Astrocyte (in vitro differentiated cells and primary cell): ENCODE measurements at regions not wholly inside any gene's neighbourhood (a gene's known extent, or its start where the extent isn't known, plus 50 kb on each side); places are given as distances from the start of the nearest gene placed in this dataset.

Experiments
- DNase-seq: peaks from one replicate; pipeline ENCODE4 v3.0.0-alpha.2; 2010; ENCODE audit warnings: low read depth
- FAIRE-seq: peaks from 2 replicates; lab custom pipeline; 2011; peaks lifted over from hg19 to GRCh38; lab: Jason Lieb, UNC
- H2AFZ ChIP-seq: 2 replicates; pipeline ENCODE4 v1.6.0; 2012; ENCODE audit warnings: low read depth, low read length, inconsistent platforms
- H3K27ac ChIP-seq: 2 replicates; pipeline ENCODE4 v1.5.1; 2011; ENCODE audit warnings: low read depth, low read length, inconsistent platforms
- H3K27me3 ChIP-seq: 2 replicates; pipeline ENCODE4 v1.6.0; 2011; ENCODE audit warnings: low read length, inconsistent platforms; ENCODE audit not compliant: insufficient read depth
- H3K36me3 ChIP-seq: 2 replicates; pipeline ENCODE4 v1.5.1; 2011; ENCODE audit warnings: low read length, inconsistent platforms; ENCODE audit not compliant: insufficient read depth
- H3K4me1 ChIP-seq: 2 replicates; pipeline ENCODE4 v1.5.1; 2011; ENCODE audit warnings: low read length, inconsistent platforms; ENCODE audit not compliant: insufficient read depth
- H3K4me2 ChIP-seq: 2 replicates; pipeline ENCODE4 v1.6.0; 2012; ENCODE audit warnings: low read length, inconsistent platforms
- H3K4me3 ChIP-seq: 2 replicates; pipeline ENCODE4 v1.5.1; 2011; ENCODE audit warnings: low read depth, mild to moderate bottlenecking, low read length, inconsistent platforms; ENCODE audit not compliant: insufficient read depth
- H3K79me2 ChIP-seq: 2 replicates; pipeline ENCODE4 v1.6.0; 2012; ENCODE audit warnings: mild to moderate bottlenecking, low read length, inconsistent platforms; ENCODE audit not compliant: insufficient read depth
- H3K9ac ChIP-seq: 2 replicates; pipeline ENCODE4 v1.6.0; 2012; ENCODE audit warnings: mild to moderate bottlenecking, low read length, inconsistent platforms
- H3K9me3 ChIP-seq: 2 replicates; pipeline ENCODE4 v1.5.1; 2012; ENCODE audit warnings: low read depth, mild to moderate bottlenecking, low read length, inconsistent platforms; ENCODE audit not compliant: insufficient read depth
- H4K20me1 ChIP-seq: 2 replicates; pipeline ENCODE4 v1.6.0; 2012; ENCODE audit warnings: low read length, inconsistent platforms; ENCODE audit not compliant: insufficient read depth
- H3K27ac Mint-ChIP-seq: one replicate; pipeline ENCODE4 v1.8.0; 2021; ENCODE audit warnings: mild to moderate bottlenecking, mixed read lengths; ENCODE audit not compliant: unreplicated experiment
- H3K27me3 Mint-ChIP-seq: one replicate; pipeline ENCODE4 v1.8.0; 2021; ENCODE audit warnings: low read depth, mixed read lengths; ENCODE audit not compliant: unreplicated experiment
- H3K36me3 Mint-ChIP-seq: one replicate; pipeline ENCODE4 v1.8.0; 2021; ENCODE audit warnings: low read depth, mixed read lengths; ENCODE audit not compliant: unreplicated experiment
- H3K4me1 Mint-ChIP-seq: one replicate; pipeline ENCODE4 v1.8.0; 2021; ENCODE audit warnings: low read depth, mixed read lengths; ENCODE audit not compliant: unreplicated experiment
- H3K4me3 Mint-ChIP-seq: one replicate; pipeline ENCODE4 v1.8.0; 2021; ENCODE audit warnings: mild to moderate bottlenecking, moderate library complexity, mixed read lengths; ENCODE audit not compliant: unreplicated experiment
- H3K9me3 Mint-ChIP-seq: one replicate; pipeline ENCODE4 v1.8.0; 2021; ENCODE audit warnings: mild to moderate bottlenecking, mixed read lengths; ENCODE audit not compliant: unreplicated experiment
- EZH2 ChIP-seq: IDR thresholded peaks from 2 replicates; pipeline ENCODE4 v1.6.1; 2012; ENCODE audit warnings: mild to moderate bottlenecking, low read length, inconsistent platforms; ENCODE audit not compliant: insufficient read depth
- TF ChIP-seq, protein P1 (sequence below): IDR thresholded peaks from 2 replicates; pipeline ENCODE4 v1.5.1; 2011; ENCODE audit warnings: low read depth, mild to moderate bottlenecking, inconsistent platforms, low read length, moderate library complexity; ENCODE audit not compliant: insufficient read depth

DNA sequence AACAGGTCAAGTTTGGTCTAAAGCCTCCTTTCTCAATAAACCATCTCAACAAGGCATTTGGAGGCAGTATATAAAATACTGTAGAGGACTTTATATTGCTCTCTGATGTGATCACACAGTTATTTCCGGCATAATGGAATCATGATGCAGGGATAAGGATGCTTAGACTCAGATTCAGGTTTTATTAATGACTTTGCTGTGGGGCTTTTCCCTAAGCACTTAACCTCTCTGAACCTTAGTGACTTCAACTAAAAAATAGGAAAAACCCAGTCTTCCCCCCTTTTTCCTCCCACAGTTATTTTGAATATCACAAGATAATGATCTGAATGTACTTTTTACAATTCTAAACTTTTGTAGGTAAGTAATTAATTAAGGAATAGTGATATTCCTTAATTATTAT, 94.8 kb upstream of the TENM4 start:
- Histone ChIP-seq H3K27me3 (peaks cover 5% of the 10 kb centered on the region), H3K4me2 (no peak overlapping the region), H3K27ac (no peak overlapping the region), H3K79me2 (no peaks in the 10 kb centered on the region), H2AFZ (no peak overlapping the region), H4K20me1 (no peaks in the 10 kb centered on the region), H3K4me3 (no peak overlapping the region), H3K9ac (no peak overlapping the region), H3K36me3 (no peaks in the 10 kb centered on the region), H3K4me1 (no peaks in the 10 kb centered on the region), H3K9me3 (no peaks in the 10 kb centered on the region)
- DNase-seq, result no peak
- Mint-ChIP-seq H3K27ac (no peak overlapping the region), H3K4me3 (no peak overlapping the region), H3K36me3 (no peaks in the 10 kb centered on the region), H3K9me3 (no peaks in the 10 kb centered on the region), H3K27me3 (peaks cover 8% of the 10 kb centered on the region), H3K4me1 (peaks cover 8% of the 10 kb centered on the region)
- no peak for FAIRE-seq
- TF ChIP-seq EZH2, result no peak
- TF ChIP-seq, protein P1, sequence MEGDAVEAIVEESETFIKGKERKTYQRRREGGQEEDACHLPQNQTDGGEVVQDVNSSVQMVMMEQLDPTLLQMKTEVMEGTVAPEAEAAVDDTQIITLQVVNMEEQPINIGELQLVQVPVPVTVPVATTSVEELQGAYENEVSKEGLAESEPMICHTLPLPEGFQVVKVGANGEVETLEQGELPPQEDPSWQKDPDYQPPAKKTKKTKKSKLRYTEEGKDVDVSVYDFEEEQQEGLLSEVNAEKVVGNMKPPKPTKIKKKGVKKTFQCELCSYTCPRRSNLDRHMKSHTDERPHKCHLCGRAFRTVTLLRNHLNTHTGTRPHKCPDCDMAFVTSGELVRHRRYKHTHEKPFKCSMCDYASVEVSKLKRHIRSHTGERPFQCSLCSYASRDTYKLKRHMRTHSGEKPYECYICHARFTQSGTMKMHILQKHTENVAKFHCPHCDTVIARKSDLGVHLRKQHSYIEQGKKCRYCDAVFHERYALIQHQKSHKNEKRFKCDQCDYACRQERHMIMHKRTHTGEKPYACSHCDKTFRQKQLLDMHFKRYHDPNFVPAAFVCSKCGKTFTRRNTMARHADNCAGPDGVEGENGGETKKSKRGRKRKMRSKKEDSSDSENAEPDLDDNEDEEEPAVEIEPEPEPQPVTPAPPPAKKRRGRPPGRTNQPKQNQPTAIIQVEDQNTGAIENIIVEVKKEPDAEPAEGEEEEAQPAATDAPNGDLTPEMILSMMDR, result no peak

DNA sequence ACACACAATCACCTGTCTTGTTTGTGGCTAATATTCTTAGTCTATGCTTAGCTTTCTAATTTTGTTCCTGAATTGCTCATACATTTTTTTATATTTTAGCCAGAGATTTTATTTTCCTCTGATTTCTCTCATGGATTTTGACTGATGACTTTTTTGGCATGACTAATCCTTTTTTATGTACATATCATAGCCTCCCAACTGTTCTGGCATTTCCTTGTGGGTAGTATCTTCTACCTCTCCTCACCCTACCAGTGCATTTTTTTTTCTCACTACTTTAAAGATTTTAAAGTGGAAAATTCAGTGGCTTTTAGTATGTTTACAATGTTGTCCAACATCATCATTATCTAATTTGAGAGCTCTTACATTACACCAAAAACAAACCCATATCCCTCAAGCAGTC, 84.4 kb upstream of the TENM4 start:
- H3K27ac Mint-ChIP-seq, result no peak overlapping the region
- DNase-seq, result no peak
- Histone ChIP-seq H3K4me3 (no peak overlapping the region), H3K4me2 (no peak overlapping the region), H3K9ac (no peak overlapping the region), H3K27me3 (peaks cover 2% of the 10 kb centered on the region), H3K4me1 (no peaks in the 10 kb centered on the region), H3K27ac (no peak overlapping the region), H3K9me3 (no peaks in the 10 kb centered on the region), H3K79me2 (no peaks in the 10 kb centered on the region), H2AFZ (no peak overlapping the region), H4K20me1 (no peaks in the 10 kb centered on the region), H3K36me3 (no peaks in the 10 kb centered on the region)
- no peak for FAIRE-seq
- H3K9me3 Mint-ChIP-seq, result peaks cover 5% of the 10 kb centered on the region
- no peaks in the 10 kb centered on the region for H3K36me3 Mint-ChIP-seq
- peaks cover 3% of the 10 kb centered on the region for H3K4me1 Mint-ChIP-seq
- H3K27me3 Mint-ChIP-seq, result peaks cover 5% of the 10 kb centered on the region
- H3K4me3 Mint-ChIP-seq, result no peak overlapping the region
- TF ChIP-seq, protein P1, result no peak
- no peak for TF ChIP-seq EZH2

DNA sequence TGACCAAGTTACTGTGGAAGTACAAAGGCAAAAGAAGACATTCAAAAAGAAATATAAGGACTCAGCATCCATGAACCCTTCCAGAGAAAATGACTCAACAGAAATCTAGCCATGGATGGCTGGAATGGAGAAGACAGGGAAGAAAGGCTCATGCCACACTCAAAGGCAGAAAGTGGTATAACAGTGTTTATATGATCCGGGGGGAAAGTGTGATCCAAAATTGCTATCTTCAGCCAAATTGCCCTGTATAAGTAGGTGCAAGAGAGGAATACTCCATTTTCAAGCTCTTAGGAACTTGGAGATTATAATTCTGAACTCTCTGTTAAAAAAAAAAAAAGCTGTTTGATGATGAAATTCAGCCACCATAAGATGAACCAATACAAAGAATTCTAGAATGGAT, 81.8 kb upstream of the TENM4 start:
- Histone ChIP-seq H3K27me3 (peaks cover 2% of the 10 kb centered on the region), H3K9ac (no peak overlapping the region), H3K36me3 (no peaks in the 10 kb centered on the region), H4K20me1 (no peaks in the 10 kb centered on the region), H3K9me3 (no peaks in the 10 kb centered on the region), H3K4me1 (no peaks in the 10 kb centered on the region), H2AFZ (no peak overlapping the region), H3K4me3 (no peak overlapping the region), H3K4me2 (no peak overlapping the region), H3K79me2 (no peaks in the 10 kb centered on the region), H3K27ac (no peak overlapping the region)
- DNase-seq (no peak), FAIRE-seq (no peak)
- H3K27ac Mint-ChIP-seq, result no peak overlapping the region
- H3K36me3 Mint-ChIP-seq, result no peaks in the 10 kb centered on the region
- H3K4me1 Mint-ChIP-seq, result peaks cover 3% of the 10 kb centered on the region
- TF ChIP-seq EZH2, result no peak
- TF ChIP-seq, protein P1, result no peak
- H3K4me3 Mint-ChIP-seq, result no peak overlapping the region
- no peaks in the 10 kb centered on the region for H3K27me3 Mint-ChIP-seq
- peaks cover 5% of the 10 kb centered on the region for H3K9me3 Mint-ChIP-seq
